ENCODE measurements at regions not wholly inside any gene's neighbourhood (a gene's known extent, or its start where the extent isn't known, plus 50 kb on each side); places are given as distances from the start of the nearest gene placed in this dataset.

GRCh38 chr22:49276567-49276966, 551.1 kb downstream of the BRD1 start:
- ATAC-seq (ENCODE audit: low FRiP score) (no peak), DNase-seq (ENCODE audit: low spot score) (no peak)
- TF ChIP-seq CTCF (IDR thresholded peaks at IDR 0.05) = no peak

GRCh38 chr22:49274754-49275380, 552.8 kb downstream of the BRD1 start:
- ATAC-seq (ENCODE audit: low FRiP score) = no peak
- TF ChIP-seq CTCF (IDR thresholded peaks at IDR 0.05) = no peak

GRCh38 chr22:49272546-49273125, 555.0 kb downstream of the BRD1 start:
- no peak for ATAC-seq (ENCODE audit: low FRiP score)

More at GRCh38 chr22:49274754-49275380, 552.8 kb downstream of the BRD1 start:
- no peak for DNase-seq (ENCODE audit: low spot score)

GRCh38 chr22:49271831-49272230, 555.8 kb downstream of the BRD1 start:
- DNase-seq (ENCODE audit: low spot score) (no peak), ATAC-seq (ENCODE audit: low FRiP score) (no peak)
- no peak for TF ChIP-seq CTCF (IDR thresholded peaks at IDR 0.05)

More at GRCh38 chr22:49272546-49273125, 555.0 kb downstream of the BRD1 start:
- no peak for TF ChIP-seq CTCF (IDR thresholded peaks at IDR 0.05)
- DNase-seq (ENCODE audit: low spot score) = no peak

GRCh38 chr22:49271369-49271727, 556.3 kb downstream of the BRD1 start:
- no peak for DNase-seq (ENCODE audit: low spot score)
- TF ChIP-seq CTCF (IDR thresholded peaks at IDR 0.05) = no peak
- ATAC-seq (ENCODE audit: low FRiP score) = no peak

- no peak for TF ChIP-seq CTCF (IDR thresholded peaks at IDR 0.05)
- DNase-seq (ENCODE audit: low spot score) (no peak), ATAC-seq (ENCODE audit: low FRiP score) (no peak)
Observed at GRCh38 chr22:49270595-49271368, 556.9 kb downstream of the BRD1 start.

All from omental fat pad (tissue), 3 donors.